Astrocyte (in vitro differentiated cells and primary cell): ENCODE measurements at regions not wholly inside any gene's neighbourhood (a gene's known extent, or its start where the extent isn't known, plus 50 kb on each side); places are given as distances from the start of the nearest gene placed in this dataset.

Source experiments
- EZH2 ChIP-seq: IDR thresholded peaks from 2 replicates; pipeline ENCODE4 v1.6.1; 2012; ENCODE audit warnings: mild to moderate bottlenecking, low read length, inconsistent platforms; ENCODE audit not compliant: insufficient read depth
- TF ChIP-seq, protein P1 (sequence below): IDR thresholded peaks from 2 replicates; pipeline ENCODE4 v1.5.1; 2011; ENCODE audit warnings: low read depth, mild to moderate bottlenecking, inconsistent platforms, low read length, moderate library complexity; ENCODE audit not compliant: insufficient read depth

- no peak for TF ChIP-seq EZH2
- TF ChIP-seq, protein P1, sequence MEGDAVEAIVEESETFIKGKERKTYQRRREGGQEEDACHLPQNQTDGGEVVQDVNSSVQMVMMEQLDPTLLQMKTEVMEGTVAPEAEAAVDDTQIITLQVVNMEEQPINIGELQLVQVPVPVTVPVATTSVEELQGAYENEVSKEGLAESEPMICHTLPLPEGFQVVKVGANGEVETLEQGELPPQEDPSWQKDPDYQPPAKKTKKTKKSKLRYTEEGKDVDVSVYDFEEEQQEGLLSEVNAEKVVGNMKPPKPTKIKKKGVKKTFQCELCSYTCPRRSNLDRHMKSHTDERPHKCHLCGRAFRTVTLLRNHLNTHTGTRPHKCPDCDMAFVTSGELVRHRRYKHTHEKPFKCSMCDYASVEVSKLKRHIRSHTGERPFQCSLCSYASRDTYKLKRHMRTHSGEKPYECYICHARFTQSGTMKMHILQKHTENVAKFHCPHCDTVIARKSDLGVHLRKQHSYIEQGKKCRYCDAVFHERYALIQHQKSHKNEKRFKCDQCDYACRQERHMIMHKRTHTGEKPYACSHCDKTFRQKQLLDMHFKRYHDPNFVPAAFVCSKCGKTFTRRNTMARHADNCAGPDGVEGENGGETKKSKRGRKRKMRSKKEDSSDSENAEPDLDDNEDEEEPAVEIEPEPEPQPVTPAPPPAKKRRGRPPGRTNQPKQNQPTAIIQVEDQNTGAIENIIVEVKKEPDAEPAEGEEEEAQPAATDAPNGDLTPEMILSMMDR, result no peak
Measured at GRCh38 chr14:49033131-49033530, 553.0 kb downstream of the RPS29 start.
